HG03558 (cell line): ENCODE measurements at regions not wholly inside any gene's neighbourhood (a gene's known extent, or its start where the extent isn't known, plus 50 kb on each side); places are given as distances from the start of the nearest gene placed in this dataset.
"Not testable (repeated sequence)": the region's sequence is repeated elsewhere in the genome, so short reads cannot be mapped to it uniquely, and the experiment has no call there.

Source experiments
- ATAC-seq: cut with Tn5 transposase; IDR thresholded peaks from one replicate; pipeline ENCODE4 v1.9.1; 2021; ENCODE audit warnings: moderate number of reproducible peaks; ENCODE audit not compliant: unreplicated experiment; ENCODE audit errors: extremely low read depth

- ATAC-seq: no peak
These were observed 150.4 kb upstream of the NOCT start for GRCh38 chr4:138864961-138865720.

- no peak for ATAC-seq
These were observed 152.4 kb upstream of the NOCT start for GRCh38 chr4:138863160-138863559.

GRCh38 chr4:138861135-138861534, 154.4 kb upstream of the NOCT start:
- ATAC-seq: no peak

GRCh38 chr4:138860357-138860756, 155.2 kb upstream of the NOCT start:
- not testable (repeated sequence) for ATAC-seq

- ATAC-seq: no peak
These were observed 156.3 kb upstream of the NOCT start for GRCh38 chr4:138859254-138859653.

DNA sequence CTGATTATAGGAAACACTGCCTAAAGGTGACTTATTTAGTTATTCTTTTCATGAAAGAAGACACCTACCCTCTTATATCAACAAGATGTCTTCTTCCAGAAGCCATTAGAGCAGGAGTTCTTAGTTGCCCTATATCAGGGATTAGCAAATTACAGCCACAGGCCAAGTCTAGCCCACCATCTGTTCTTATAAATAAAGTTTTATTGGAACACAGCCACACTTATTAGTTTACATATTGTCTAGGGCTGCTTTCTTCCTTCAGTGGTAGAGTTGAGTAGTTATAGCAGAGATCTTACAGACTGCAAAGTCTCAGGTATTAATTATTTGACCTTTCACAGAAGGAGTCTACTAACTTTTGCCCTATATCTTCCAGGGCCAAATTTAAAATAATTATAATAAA, 157.2 kb upstream of the NOCT start:
- ATAC-seq: no peak

GRCh38 chr4:138857416-138857815, 158.2 kb upstream of the NOCT start:
- no peak for ATAC-seq

- no peak for ATAC-seq
These were observed 162.9 kb upstream of the NOCT start for GRCh38 chr4:138852681-138853080.

GRCh38 chr4:138851391-138852335, 163.9 kb upstream of the NOCT start:
- no peak for ATAC-seq

- no peak for ATAC-seq
These were observed 169.9 kb upstream of the NOCT start for GRCh38 chr4:138845664-138846063.

DNA sequence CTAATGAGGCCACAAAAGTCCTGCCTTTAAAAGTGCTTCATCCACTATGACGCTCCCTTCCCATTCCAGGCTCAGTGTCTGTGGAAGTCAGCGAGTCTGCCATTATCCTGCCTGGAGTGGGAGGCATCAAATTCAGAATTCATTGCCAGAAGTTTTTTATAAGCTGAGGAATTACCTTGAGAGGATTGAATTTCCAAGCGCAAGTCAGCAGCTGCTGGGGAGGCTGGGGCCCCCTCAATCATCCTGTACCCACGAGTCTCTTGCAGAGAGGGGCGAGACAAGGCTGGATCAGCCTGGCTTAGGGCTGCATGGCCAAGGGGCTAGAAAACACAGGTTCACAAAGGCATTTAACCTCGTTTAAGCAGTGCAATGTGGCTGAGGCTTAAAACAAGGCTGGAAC, 170.5 kb upstream of the NOCT start:
- no peak for ATAC-seq

DNA sequence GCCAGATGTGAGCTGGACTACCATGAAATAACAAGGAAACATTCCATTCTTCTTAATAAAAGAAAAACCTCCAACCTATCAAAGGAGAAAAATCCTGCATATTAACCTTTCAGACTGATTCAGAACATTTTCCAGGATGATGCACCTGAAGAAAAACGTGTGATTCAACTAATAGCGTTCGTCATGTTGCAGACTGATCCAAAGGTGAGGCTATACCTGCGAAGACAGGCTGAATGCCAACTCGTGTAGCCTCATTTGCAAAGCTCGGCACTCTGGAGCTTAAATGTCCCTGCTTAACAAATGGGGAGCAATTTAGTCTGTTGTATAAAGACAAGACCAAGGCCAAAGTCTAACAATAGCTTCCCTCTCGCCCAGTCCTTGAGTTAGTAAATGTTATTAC, 172.0 kb upstream of the NOCT start:
- no peak for ATAC-seq

DNA sequence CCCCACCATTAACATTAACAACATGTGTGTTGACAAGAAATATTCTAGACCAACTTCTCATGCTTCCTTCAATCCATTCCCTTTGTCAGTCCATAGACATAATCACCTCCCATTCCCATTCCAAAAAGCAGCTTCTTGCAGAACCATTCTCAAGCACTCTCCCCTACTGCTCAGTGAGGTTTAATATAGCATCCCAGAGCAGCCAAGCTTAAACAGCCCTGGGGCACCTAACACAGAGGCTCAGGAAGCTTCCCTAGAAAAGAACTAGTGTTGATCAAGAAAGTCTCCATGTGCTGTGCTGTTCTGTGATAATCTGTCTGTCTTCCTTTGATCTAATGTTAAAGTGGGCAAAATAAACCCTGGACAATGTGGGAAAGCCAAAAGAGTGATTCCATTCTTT, 174.2 kb upstream of the NOCT start:
- ATAC-seq: no peak

- ATAC-seq: no peak
These were observed 177.3 kb upstream of the NOCT start for GRCh38 chr4:138838251-138838650.

DNA sequence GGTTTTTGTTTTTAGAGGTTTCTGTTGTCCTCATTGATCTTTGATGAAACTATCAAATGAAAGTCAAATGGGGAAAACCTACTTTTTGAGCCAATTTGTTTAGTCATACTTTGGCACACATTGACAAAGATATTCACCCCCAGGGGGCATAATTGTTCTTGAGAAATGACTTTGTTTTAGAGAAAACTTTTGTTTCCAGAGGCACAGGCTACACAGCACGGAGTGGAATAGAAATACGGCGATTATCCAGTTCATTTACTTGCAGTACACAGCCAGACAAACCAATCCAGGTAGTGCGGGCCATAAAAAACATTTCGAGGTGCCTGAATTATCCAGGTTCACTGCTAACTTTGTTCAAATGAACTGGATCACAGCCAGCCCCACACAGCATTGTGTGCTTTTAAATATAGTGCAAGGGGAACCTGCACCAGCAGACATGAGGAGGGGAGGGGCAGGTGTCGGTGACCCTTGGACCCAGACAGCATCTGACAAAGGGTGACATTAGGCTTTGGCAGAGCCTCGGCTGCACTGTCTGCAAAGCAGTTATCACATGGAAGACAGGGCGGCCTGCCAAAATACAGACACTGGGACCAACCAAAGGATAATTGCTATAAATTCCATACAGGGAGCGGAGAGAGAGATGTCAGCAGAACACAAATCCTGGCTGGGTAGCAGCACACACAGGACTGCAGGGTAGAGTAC, 179.6 kb upstream of the NOCT start:
- ATAC-seq: no peak

DNA sequence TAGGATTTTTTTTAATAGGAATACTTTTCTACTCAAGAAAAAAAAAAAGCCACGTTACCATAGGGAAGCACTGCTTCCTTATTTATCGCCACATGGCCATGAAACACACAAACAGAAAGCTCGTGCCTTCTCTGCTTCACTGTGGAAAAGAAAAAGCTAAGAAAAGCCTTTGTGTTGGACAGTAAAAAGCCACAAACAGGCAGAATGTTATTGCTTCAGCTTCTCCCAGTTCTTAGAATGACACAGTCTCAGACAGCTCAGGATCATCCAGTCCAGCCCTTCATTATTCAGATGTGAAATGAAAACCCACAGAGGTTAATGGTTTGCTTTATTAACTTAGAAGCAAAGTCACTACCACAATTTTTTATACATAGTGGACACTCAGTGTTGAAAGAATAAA, 181.6 kb upstream of the NOCT start:
- ATAC-seq: peak; percentile 73

GRCh38 chr4:138832563-138832962, 183.0 kb upstream of the NOCT start:
- no peak for ATAC-seq

DNA sequence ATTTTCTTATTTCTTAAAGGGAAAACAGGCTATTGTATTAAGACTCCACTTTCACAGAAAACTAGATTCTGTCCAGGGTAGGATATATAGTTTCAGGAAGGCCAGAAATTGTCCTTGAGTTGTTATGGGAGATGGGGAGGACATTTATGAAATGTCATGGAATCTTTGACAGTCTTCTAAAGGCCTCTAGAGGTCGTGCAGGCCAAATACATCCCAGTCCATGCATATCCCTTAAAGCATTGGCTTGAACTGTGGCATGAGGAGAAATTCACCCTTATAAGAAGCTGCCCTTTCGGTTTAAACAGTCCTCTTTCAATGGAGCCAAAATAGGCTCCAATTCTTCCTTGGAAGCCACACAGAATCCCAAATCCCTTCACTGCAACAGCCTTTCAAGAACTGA, 183.6 kb upstream of the NOCT start:
- no peak for ATAC-seq

DNA sequence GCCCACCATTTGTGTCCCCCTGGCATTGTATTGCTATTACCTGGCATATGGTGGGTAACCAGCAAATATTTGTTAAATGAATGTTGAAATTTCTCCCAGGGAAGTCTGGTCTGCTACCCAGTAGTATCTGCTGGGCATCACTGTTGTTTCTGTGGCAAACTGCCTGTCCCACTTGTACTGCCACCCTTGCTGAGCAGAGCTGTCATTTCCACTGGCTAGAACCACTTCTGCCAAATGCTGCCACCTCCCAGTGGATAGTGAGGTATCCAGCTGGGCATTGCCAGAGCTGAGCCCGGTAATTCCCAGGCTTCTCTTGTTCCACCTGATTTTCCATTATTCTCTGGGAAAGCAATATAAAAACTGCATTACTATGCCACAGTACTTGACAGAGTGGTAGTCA, 186.7 kb upstream of the NOCT start:
- ATAC-seq: no peak

GRCh38 chr4:138826754-138827153, 188.8 kb upstream of the NOCT start:
- ATAC-seq: no peak

DNA sequence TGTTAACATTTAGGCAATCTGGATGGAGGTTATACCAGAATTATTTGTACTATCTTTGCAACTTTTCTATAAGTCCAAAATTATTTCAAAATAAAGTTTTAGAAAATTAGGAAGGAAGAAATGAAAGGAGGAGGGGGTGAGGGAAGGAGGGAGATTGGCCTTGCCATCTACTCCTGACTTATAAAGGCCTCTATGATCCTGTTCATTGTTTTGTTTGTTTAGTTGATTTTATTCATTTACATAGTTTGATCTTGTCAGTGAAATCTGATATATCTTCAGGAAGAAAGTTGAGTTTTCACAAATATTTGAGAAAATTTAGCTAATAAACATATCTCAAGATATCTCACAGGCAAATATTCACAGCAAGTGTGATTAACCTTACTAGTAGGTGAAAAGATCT, 189.3 kb upstream of the NOCT start:
- no peak for ATAC-seq
